Ectodermal cell (in vitro differentiated cells): ENCODE measurements at regions not wholly inside any gene's neighbourhood (a gene's known extent, or its start where the extent isn't known, plus 50 kb on each side); places are given as distances from the start of the nearest gene placed in this dataset.

Experiments
- H3K27ac ChIP-seq: 2 replicates; pipeline ENCODE4 v1.7.0; 2013; ENCODE audit warnings: mild to moderate bottlenecking, low read depth, low read length; ENCODE audit not compliant: insufficient read depth, poor library complexity, severe bottlenecking
- H3K27me3 ChIP-seq: 2 replicates; pipeline ENCODE4 v1.7.0; 2013; ENCODE audit warnings: mild to moderate bottlenecking, low read length; ENCODE audit not compliant: insufficient read depth, control insufficient read depth, poor library complexity, severe bottlenecking
- H3K36me3 ChIP-seq: one replicate; pipeline ENCODE4 v1.7.0; 2013; ENCODE audit warnings: low read length; ENCODE audit not compliant: control insufficient read depth, insufficient read depth
- H3K4me1 ChIP-seq: one replicate; pipeline ENCODE4 v1.7.0; 2013; ENCODE audit warnings: low read length; ENCODE audit not compliant: control insufficient read depth, insufficient read depth
- H3K4me3 ChIP-seq: 2 replicates; pipeline ENCODE4 v1.7.0; 2013; ENCODE audit warnings: low read depth, low read length, control low read depth; ENCODE audit not compliant: insufficient read depth
- H3K9me3 ChIP-seq: 2 replicates; pipeline ENCODE4 v1.7.0; 2013; ENCODE audit warnings: mild to moderate bottlenecking, low read length, moderate library complexity; ENCODE audit not compliant: control insufficient read depth
- WGBS, 2 experiments: methylation state at CpG; one replicate each; pipeline ENCODE4 v1.1.7; 2013; ENCODE audit warnings: missing lambda C conversion rate in 2 of 2; 5-methylcytosine and 5-hydroxymethylcytosine counted together

DNA sequence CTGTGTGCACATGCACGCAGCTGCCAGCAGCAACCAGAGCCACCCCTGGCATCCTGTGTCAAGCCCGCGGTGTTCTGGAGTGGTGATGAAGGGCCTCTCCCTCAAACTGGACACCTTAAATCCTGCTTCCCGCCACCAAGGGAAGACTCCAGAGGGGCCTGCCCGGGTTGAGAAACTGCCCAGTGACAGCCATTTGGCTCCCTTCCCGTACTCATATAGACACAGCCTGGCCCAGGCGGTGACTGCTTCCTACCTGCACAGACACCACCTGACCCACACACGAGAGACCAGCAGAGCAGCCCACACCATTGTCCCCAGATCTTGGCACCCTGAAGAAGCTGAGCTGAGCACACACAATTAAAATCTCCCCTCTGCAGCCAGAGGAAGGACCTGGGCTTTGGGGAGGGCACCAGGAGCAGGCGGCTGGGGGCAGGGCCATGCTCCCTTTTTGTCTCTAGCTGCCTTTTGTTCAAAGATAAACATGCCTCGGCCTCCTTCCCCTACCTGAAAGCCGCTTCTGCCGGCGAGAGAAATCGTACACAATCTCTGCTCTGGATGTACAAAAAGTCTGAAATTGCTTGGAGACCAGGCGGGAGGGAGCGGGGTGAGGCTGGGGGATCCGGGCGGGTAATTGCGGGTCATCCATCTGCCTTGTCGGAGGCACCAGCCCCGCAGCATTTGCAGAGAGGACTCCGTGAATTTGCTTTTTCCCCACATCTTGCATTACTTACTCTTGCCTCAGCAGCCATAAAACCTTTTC is 78.4 kb downstream of the TSPAN17 start:
- H3K27me3 ChIP-seq: no peaks in the 10 kb centered on the region
- peaks cover 15% of the 10 kb centered on the region for H3K4me1 ChIP-seq
- 49 to 52% methylated on average over 22 of the region's 22 CpGs for WGBS, 2 experiments
- H3K36me3 ChIP-seq: no peaks in the 10 kb centered on the region
- no peaks in the 10 kb centered on the region for H3K9me3 ChIP-seq
- H3K4me3 ChIP-seq: no peak overlapping the region
- no peak overlapping the region for H3K27ac ChIP-seq

DNA sequence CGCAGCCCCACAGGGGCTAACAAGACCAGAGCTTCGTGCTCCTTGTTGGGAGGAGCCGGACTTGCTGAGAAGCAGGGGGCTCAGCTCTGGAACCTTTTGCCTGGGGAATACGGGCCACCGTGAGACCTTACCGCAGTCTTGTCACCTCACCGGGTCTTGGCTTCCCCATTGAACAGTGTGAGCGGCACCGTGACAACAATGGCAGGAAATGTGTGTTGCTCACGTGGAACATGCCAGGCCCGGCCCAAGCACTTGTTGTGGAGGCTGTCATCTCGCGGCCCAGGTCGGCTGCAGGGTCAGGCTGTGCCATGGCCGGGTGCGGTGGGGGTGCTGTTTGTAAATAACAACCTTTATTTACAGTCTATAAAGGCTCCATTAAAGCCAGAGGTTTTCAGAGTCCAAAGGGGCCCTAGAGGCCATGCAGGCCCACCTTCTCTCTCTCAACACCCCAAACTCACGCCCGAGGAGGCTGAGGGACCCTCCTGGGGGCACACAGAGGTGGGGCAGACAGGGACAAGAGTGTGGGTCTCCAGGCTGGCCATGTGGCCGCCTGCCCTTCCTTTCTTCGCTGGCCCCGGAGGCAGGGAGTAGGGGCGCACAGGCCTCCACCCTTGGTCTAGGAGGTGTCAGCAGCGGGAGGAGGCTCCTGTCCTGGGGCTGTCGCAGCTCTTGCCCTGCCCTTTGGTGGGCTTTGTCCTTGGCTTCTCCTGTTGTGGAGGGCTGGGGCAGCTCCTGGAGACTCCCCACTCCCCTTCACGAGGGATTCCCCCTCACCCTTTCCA is 79.7 kb downstream of the TSPAN17 start:
- H3K36me3 ChIP-seq: no peaks in the 10 kb centered on the region
- H3K27me3 ChIP-seq: no peaks in the 10 kb centered on the region
- peaks cover 15% of the 10 kb centered on the region for H3K4me1 ChIP-seq
- H3K27ac ChIP-seq: no peak overlapping the region
- H3K4me3 ChIP-seq: no peak overlapping the region
- WGBS, 2 experiments: 93 to 94% methylated on average over 25 of the region's 25 CpGs
- H3K9me3 ChIP-seq: no peaks in the 10 kb centered on the region

DNA sequence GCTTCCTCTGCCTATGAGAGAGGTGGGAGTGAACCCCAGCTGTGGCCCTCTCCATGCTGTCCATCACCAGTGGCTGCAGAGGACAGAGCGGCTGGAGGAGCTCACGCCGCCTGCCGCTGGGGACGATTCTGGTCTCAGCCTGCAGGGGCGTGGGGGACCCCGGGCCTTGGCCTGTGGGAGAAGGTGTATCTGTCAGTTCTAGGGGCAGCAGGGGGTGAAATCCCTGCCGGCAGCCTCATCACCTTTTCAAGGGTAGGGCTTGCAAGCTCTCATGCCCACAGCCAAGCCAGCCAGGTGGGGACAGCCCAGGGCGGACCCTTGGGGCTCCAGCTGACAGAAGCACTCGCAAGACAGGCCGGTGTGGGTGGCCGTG is 80.2 kb downstream of the TSPAN17 start:
- H3K4me3 ChIP-seq: no peak overlapping the region
- peaks cover 15% of the 10 kb centered on the region for H3K4me1 ChIP-seq
- 88 to 89% methylated on average over 12 of the region's 12 CpGs for WGBS, 2 experiments
- no peaks in the 10 kb centered on the region for H3K27me3 ChIP-seq
- no peak overlapping the region for H3K27ac ChIP-seq
- H3K36me3 ChIP-seq: no peaks in the 10 kb centered on the region
- no peaks in the 10 kb centered on the region for H3K9me3 ChIP-seq

DNA sequence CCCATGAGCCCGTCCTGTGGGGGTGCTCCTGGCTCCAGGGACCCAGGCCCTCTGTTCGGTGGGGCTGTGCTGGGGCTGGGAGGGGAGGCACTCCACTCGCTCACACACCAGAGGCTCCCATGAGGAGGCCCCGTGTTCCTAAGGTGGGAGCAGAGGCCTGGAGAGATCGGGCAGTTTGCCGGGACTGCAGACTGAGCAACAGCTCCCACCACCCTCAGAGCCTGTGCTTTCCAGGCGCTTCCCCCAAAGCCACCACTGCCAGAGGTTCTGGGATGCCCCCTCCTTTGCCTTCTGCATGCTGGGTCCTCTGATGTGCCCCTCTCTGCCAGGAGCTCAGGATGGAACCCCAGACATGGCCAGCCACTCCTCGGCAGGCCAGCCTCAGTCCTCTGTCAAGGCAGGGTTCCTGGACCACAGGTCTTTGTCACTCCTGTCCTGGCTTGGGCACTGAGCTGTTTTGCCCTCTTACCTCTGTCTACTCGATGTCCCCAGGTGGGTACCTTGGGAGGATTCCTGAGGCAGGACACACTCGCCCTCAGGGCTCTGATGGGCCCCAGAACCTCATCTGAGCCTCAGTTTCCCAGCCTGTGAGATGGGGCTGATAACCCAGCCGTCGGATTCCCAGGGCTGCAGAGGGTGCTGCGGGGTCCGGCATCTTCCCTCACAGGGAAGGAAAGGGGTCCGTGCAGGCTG is 80.8 kb downstream of the TSPAN17 start:
- 91 to 93% methylated on average over 15 of the region's 15 CpGs for WGBS, 2 experiments
- no peaks in the 10 kb centered on the region for H3K27me3 ChIP-seq
- no peak overlapping the region for H3K4me3 ChIP-seq
- H3K9me3 ChIP-seq: no peaks in the 10 kb centered on the region
- H3K27ac ChIP-seq: no peak overlapping the region
- peaks cover 15% of the 10 kb centered on the region for H3K4me1 ChIP-seq
- no peaks in the 10 kb centered on the region for H3K36me3 ChIP-seq

DNA sequence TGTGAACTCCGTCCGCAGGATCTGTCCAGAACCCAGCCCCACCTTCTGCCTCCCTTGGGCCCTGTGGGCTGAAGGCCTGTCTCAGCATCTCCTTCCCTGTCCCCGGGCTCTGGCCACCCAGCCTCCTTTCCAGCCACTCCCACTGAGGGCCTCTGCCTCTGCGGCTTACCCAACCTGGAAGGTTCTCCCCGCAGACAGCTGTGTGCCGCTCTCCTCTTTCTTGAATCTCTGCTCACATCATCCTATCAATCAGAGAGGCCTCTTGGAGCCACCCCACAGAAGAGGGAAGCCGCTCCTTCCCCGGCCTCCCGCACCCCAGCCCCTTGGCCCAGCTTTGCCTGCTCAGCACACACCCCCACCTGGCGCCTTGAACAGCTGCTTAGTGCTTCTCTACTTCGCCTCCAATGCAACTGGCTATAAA is 81.5 kb upstream of the UNC5A start:
- Histone ChIP-seq H3K9me3 (no peaks in the 10 kb centered on the region), H3K4me3 (no peak overlapping the region), H3K36me3 (no peaks in the 10 kb centered on the region), H3K4me1 (peaks cover 15% of the 10 kb centered on the region), H3K27ac (no peak overlapping the region), H3K27me3 (no peaks in the 10 kb centered on the region)
- WGBS, 2 experiments: 84 to 87% methylated on average over 11 of the region's 11 CpGs

DNA sequence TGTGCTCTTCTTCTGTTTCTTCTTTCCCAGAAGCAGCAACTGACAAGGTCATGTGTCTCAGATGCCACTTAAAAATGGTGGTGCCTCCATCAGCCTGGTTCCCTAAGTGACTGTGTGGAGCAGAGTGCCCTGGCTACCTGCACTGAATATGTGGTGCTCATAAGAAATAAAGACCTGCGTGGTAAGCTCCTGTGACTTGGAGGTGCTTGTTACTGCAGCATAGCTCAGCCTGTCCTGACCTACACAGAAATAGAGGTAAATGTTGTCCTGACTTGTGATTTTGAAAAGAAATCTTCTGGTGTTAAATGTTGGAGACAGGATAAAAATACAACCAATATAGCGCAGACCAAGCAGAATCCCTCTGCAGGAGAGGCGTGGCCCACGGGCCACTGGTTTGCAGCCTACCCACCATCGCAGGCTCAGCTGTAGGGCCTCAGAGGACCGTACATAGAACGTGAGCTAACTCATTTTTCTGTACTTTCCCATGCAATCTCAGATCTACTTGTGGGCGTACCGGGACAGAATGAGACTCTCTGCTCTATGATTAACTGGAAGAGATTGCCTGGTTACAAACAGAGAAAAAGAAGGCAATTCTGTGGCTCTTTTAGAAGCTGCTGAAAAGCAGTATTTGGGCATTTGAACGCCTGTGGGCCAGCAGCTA is 79.4 kb upstream of the UNC5A start:
- Histone ChIP-seq H3K9me3 (no peaks in the 10 kb centered on the region), H3K27me3 (no peaks in the 10 kb centered on the region), H3K4me1 (peaks cover 11% of the 10 kb centered on the region), H3K27ac (no peak overlapping the region), H3K4me3 (no peak overlapping the region), H3K36me3 (no peaks in the 10 kb centered on the region)
- 91 to 95% methylated on average over 10 of the region's 10 CpGs for WGBS, 2 experiments

DNA sequence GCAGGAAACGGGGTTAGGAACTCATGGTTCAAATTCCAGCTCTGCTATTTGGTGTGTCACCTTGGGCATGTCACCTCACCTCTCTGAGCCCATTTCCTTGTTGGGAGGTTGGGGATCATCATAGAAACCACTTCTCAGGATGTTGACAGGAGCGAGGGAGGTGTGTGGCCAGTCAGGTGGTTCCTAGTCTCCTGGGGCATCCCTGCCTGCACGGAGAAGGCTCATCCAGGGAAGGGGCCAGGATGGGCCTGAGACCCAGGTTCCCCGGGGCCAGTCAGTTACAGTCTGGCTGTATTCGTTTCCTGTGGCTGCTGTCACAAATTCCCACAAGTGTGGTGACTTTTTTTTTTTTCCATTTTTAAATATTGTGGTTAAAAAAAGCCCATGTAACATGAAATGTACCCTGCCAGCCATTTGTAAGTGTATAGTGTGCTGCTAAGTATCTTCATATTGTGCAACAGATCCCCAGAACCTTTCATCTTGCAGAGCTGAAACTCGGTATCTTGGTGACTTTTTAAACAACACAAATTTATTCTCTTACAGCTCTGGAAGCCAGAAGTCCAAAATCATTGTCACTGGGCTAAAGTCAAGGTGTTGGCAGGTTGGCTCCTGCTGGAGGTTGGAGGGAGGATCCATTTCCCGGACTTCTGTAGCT is 78.7 kb upstream of the UNC5A start:
- Histone ChIP-seq H3K27ac (no peak overlapping the region), H3K9me3 (no peaks in the 10 kb centered on the region), H3K4me1 (peaks cover 8% of the 10 kb centered on the region), H3K4me3 (no peak overlapping the region), H3K36me3 (no peaks in the 10 kb centered on the region), H3K27me3 (no peaks in the 10 kb centered on the region)
- 85 to 90% methylated on average over 7 of the region's 7 CpGs for WGBS, 2 experiments

DNA sequence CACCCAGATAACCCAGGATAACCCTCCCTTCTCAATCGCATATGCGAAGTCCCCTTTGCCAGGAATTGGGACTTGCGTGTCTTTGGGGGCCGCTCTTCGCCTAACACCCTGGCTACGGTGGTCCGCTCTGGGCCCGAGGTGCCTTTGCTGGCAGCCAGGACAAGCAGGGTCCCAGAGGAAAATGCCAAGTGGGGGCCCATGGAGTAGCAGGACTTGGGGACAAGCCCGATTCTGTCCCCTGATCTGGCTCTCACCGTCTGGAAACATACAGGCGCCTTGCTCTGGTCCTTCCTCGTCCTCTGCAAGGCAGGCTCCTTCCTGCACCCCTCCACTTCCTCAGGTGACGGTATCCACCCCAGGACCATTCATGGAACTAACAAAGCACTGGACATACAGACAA is 78.1 kb upstream of the UNC5A start:
- 91 to 94% methylated on average over 13 of the region's 13 CpGs for WGBS, 2 experiments
- no peaks in the 10 kb centered on the region for H3K27me3 ChIP-seq

DNA sequence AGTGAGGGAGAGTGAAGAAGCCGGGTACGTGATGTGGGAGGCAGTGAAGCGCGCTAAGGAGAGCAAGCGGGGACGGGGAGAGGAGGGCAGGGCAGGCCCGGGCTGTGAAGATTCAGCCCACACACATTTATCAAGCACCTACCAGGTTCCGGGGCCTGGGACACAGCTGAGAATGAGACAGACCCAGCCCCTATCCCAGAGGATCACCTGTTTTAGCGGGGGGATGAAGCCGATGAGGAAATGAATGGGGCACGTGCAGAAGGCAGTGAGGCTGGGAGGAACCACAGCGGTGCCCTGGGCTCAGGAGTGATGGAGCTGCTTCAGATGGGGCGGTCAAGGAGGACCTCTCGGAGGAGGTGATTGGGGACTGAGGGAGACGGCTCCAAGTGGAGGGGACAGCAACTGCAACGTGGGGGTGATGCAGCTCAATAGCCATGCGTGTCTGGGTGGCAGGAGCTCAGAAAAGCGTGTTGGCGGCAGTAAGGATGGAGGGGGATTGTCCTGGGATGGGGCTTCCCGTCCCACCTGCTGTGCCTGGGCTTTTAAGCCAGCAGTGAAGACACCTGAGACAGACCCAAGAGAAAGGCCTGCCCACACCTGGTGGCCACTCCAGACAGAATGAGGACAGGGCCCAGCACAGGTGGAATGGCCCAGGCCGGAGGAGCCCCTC is 77.5 kb upstream of the UNC5A start:
- Histone ChIP-seq H3K4me3 (no peak overlapping the region), H3K36me3 (no peaks in the 10 kb centered on the region), H3K4me1 (peaks cover 16% of the 10 kb centered on the region), H3K27ac (no peak overlapping the region), H3K27me3 (no peaks in the 10 kb centered on the region), H3K9me3 (no peaks in the 10 kb centered on the region)
- WGBS, 2 experiments: 85 to 88% methylated on average over 21 of the region's 21 CpGs

More for the DNA sequence above, 78.1 kb upstream of the UNC5A start:
- no peak overlapping the region for H3K4me3 ChIP-seq
- peaks cover 14% of the 10 kb centered on the region for H3K4me1 ChIP-seq
- no peak overlapping the region for H3K27ac ChIP-seq
- H3K36me3 ChIP-seq: no peaks in the 10 kb centered on the region
- no peaks in the 10 kb centered on the region for H3K9me3 ChIP-seq
